Fibroblast of pulmonary artery (primary cell): ENCODE measurements at regions not wholly inside any gene's neighbourhood (a gene's known extent, or its start where the extent isn't known, plus 50 kb on each side); places are given as distances from the start of the nearest gene placed in this dataset.
A peak's percentile ranks its signal among the peaks of the same experiment; 100 is the strongest.

Experiments
- DNase-seq: peaks from one replicate; pipeline ENCODE4 v3.0.0-alpha.2; 2010; ENCODE audit warnings: low read depth
- H3K4me3 ChIP-seq: replicated peaks from 2 replicates; pipeline ENCODE4 v1.5.1; 2011; ENCODE audit warnings: low read depth, mild to moderate bottlenecking, control low read depth, low read length, moderate library complexity
- CTCF ChIP-seq: IDR thresholded peaks from 2 replicates; pipeline ENCODE4 v1.5.1; 2011; ENCODE audit warnings: mild to moderate bottlenecking, control low read depth, low read length, inconsistent platforms; ENCODE audit errors: missing control alignments

- no peak for DNase-seq
- TF ChIP-seq CTCF, result no peak
- H3K4me3 ChIP-seq, result no peak overlapping the region
These were observed 127.7 kb upstream of the ZNF267 start for GRCh38 chr16:31745900-31746299.

- TF ChIP-seq CTCF, result no peak
- H3K4me3 ChIP-seq, result no peak overlapping the region
- DNase-seq, result peak; percentile 3
These were observed 118.5 kb upstream of the ZNF267 start for GRCh38 chr16:31754998-31755615.

- no peak for DNase-seq
- no peak for TF ChIP-seq CTCF
- no peak overlapping the region for H3K4me3 ChIP-seq
These were observed 109.5 kb upstream of the ZNF267 start for GRCh38 chr16:31764103-31764502.

GRCh38 chr16:31767267-31767666 is 106.3 kb upstream of the ZNF267 start:
- H3K4me3 ChIP-seq, result no peak overlapping the region
- TF ChIP-seq CTCF, result no peak
- DNase-seq, result no peak

GRCh38 chr16:31780342-31780741 is 93.3 kb upstream of the ZNF267 start:
- H3K4me3 ChIP-seq, result no peak overlapping the region
- DNase-seq, result no peak
- no peak for TF ChIP-seq CTCF

GRCh38 chr16:31785126-31785525 is 88.5 kb upstream of the ZNF267 start:
- DNase-seq, result no peak
- TF ChIP-seq CTCF, result no peak
- H3K4me3 ChIP-seq, result no peak overlapping the region

- TF ChIP-seq CTCF, result no peak
- no peak for DNase-seq
- no peak overlapping the region for H3K4me3 ChIP-seq
These were observed 66.5 kb upstream of the ZNF267 start for GRCh38 chr16:31807086-31807485.
